ENCODE measurements at regions not wholly inside any gene's neighbourhood (a gene's known extent, or its start where the extent isn't known, plus 50 kb on each side); places are given as distances from the start of the nearest gene placed in this dataset.

DNA sequence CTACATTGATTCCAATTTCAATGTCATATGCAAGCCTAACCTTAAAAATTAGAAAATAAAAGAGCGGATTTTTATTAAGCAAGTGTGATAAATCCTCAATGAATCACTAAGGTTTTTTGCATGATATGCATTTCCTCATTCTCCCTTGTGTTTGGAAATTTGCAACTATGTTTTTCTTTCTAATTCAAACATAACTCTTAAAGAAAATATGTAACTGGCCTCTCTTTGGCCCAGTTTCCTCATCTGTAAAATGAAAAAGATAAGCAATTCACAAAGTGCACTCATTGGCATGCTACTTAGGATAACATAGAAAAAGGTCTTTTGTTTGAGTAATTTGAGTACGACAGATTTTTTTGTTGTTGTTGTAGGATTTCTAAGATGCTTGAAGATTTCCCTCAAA is 295.5 kb downstream of the CDH11 start:
- TF ChIP-seq EZH2 (IDR thresholded peaks at IDR 0.05) (no peak), POLR2AphosphoS5 (IDR thresholded peaks at IDR 0.05; ENCODE audit: borderline replicate concordance, low read depth, low read length) (no peak), FOXP2 (optimal IDR thresholded peaks at IDR 0.05; ENCODE audit: control extremely low read depth, extremely low read length, insufficient read depth) (no peak)

Measured in SK-N-MC (cell line).